MM.1S (cell line): ENCODE measurements at regions not wholly inside any gene's neighbourhood (a gene's known extent, or its start where the extent isn't known, plus 50 kb on each side); places are given as distances from the start of the nearest gene placed in this dataset.

ENCODE experiments used
- EZH2 ChIP-seq: fragments of 300-600 bp; sonication (generic); optimal IDR thresholded peaks from 2 replicates; pipeline ENCODE3; 2017; ENCODE audit warnings: low read depth, mild to moderate bottlenecking, antibody characterized with exemption, low read length, mixed read lengths
- TF ChIP-seq, protein P1 (sequence below): fragments of 300-600 bp; sonication (generic); IDR thresholded peaks from 2 replicates; pipeline ENCODE4 v1.5.1; 2016; ENCODE audit warnings: antibody characterized with exemption, low read length, mixed read lengths

DNA sequence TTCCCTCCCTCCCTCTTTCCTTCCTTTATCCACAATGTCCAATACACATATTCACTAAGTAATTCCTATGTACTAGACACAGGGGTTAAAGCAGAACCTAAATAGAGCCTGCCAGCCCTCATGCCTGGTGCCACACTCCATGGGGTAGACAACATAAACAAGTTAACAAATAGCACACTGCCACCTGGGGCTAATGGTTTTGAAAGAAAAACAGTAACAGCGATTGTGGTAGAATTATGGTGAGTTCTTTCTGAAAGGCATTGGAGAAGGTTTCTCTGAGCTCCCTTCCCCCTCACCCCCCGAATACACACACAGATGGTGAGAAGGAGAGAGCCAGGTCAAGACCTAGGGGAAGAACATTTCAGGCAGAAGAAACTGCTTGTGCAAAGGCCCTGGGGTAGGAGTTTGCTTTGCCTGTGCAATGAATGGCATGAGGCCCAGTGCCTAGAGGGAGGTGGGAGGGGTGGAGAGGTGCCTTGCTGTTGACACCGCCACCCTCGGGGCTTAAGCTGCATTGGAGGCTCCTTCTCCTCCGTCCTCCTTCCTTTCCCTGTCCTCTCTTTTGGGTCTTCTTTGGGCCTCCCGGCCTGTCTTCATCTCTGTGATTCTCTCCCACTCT lies 502.4 kb upstream of the SULF2 start:
- TF ChIP-seq EZH2: no peak
- TF ChIP-seq, protein P1, sequence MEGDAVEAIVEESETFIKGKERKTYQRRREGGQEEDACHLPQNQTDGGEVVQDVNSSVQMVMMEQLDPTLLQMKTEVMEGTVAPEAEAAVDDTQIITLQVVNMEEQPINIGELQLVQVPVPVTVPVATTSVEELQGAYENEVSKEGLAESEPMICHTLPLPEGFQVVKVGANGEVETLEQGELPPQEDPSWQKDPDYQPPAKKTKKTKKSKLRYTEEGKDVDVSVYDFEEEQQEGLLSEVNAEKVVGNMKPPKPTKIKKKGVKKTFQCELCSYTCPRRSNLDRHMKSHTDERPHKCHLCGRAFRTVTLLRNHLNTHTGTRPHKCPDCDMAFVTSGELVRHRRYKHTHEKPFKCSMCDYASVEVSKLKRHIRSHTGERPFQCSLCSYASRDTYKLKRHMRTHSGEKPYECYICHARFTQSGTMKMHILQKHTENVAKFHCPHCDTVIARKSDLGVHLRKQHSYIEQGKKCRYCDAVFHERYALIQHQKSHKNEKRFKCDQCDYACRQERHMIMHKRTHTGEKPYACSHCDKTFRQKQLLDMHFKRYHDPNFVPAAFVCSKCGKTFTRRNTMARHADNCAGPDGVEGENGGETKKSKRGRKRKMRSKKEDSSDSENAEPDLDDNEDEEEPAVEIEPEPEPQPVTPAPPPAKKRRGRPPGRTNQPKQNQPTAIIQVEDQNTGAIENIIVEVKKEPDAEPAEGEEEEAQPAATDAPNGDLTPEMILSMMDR: no peak
